Hepatocyte (in vitro differentiated cells): ENCODE measurements at regions not wholly inside any gene's neighbourhood (a gene's known extent, or its start where the extent isn't known, plus 50 kb on each side); places are given as distances from the start of the nearest gene placed in this dataset.

Experiments
- DNase-seq: peaks from one replicate; pipeline ENCODE4 v3.0.0-alpha.2; 2016; ENCODE audit warnings: low spot score
- H2AFZ ChIP-seq: fragments of 200-600 bp; sonication (generic); 2 replicates; pipeline ENCODE4 v1.6.0; 2016; ENCODE audit warnings: antibody characterized with exemption, mild to moderate bottlenecking
- H3K27ac ChIP-seq: fragments of 200-600 bp; sonication (generic); 2 replicates; pipeline ENCODE4 v1.5.1; 2016; ENCODE audit warnings: mild to moderate bottlenecking
- H3K27me3 ChIP-seq: fragments of 200-600 bp; sonication (generic); 2 replicates; pipeline ENCODE4 v1.6.1; 2016
- H3K36me3 ChIP-seq: fragments of 200-600 bp; sonication (generic); replicated peaks from 2 replicates; pipeline ENCODE4 v1.5.1; 2016; ENCODE audit warnings: low read depth; ENCODE audit not compliant: insufficient read depth
- H3K4me1 ChIP-seq: fragments of 200-600 bp; sonication (generic); 2 replicates; pipeline ENCODE4 v1.5.1; 2016; ENCODE audit warnings: mild to moderate bottlenecking, moderate library complexity; ENCODE audit not compliant: insufficient read depth
- H3K4me2 ChIP-seq: fragments of 200-600 bp; sonication (generic); 2 replicates; pipeline ENCODE4 v1.6.0; 2016
- H3K4me3 ChIP-seq: fragments of 200-600 bp; sonication (generic); 2 replicates; pipeline ENCODE4 v1.5.1; 2016; ENCODE audit warnings: mild to moderate bottlenecking
- H3K79me2 ChIP-seq: fragments of 200-600 bp; sonication (generic); 2 replicates; pipeline ENCODE4 v1.6.0; 2017; ENCODE audit warnings: mild to moderate bottlenecking
- H3K9me2 ChIP-seq: fragments of 200-600 bp; sonication (generic); replicated peaks from 2 replicates; pipeline ENCODE4 v1.6.0; 2017; ENCODE audit warnings: mild to moderate bottlenecking; ENCODE audit not compliant: insufficient read depth
- H3K9me3 ChIP-seq: fragments of 200-600 bp; sonication (generic); 2 replicates; pipeline ENCODE4 v1.5.1; 2016; ENCODE audit warnings: low read depth, mild to moderate bottlenecking
- H4K20me1 ChIP-seq: fragments of 200-600 bp; sonication (generic); 2 replicates; pipeline ENCODE4 v1.6.0; 2016; ENCODE audit warnings: mild to moderate bottlenecking; ENCODE audit not compliant: insufficient read depth, poor library complexity, severe bottlenecking
- CTCF ChIP-seq: fragments of 200-600 bp; sonication (generic); IDR thresholded peaks from 2 replicates; pipeline ENCODE4 v1.5.1; 2016; ENCODE audit warnings: antibody characterized with exemption, mild to moderate bottlenecking; ENCODE audit not compliant: poor library complexity
- EZH2 ChIP-seq: fragments of 200-600 bp; sonication (generic); IDR thresholded peaks from 2 replicates; pipeline ENCODE4 v1.6.1; 2016; ENCODE audit warnings: antibody characterized with exemption, mild to moderate bottlenecking, borderline replicate concordance
- EZH2phosphoT487 ChIP-seq: fragments of 200-600 bp; sonication (generic); IDR thresholded peaks from one replicate; pipeline ENCODE4 v1.6.1; 2018; ENCODE audit warnings: antibody characterized with exemption, mild to moderate bottlenecking, low read depth, moderate library complexity; ENCODE audit not compliant: unreplicated experiment, severe bottlenecking
- WGBS: methylation state at CpG from one replicate; pipeline ENCODE4 v1.1.6; 2016; ENCODE audit warnings: low lambda C conversion rate; ENCODE audit errors: missing lambda C conversion rate; 5-methylcytosine and 5-hydroxymethylcytosine counted together

GRCh38 chr13:34655554-34655953, 286.5 kb upstream of the NBEA start:
- Histone ChIP-seq H3K4me1 (no peaks in the 10 kb centered on the region), H3K9me3 (no peaks in the 10 kb centered on the region), H3K36me3 (no peaks in the 10 kb centered on the region), H3K79me2 (no peaks in the 10 kb centered on the region), H3K27ac (no peak overlapping the region), H3K27me3 (no peaks in the 10 kb centered on the region), H3K4me2 (no peak overlapping the region), H4K20me1 (no peaks in the 10 kb centered on the region), H2AFZ (no peak overlapping the region), H3K9me2 (no peaks in the 10 kb centered on the region), H3K4me3 (no peak overlapping the region)
- TF ChIP-seq CTCF (no peak), EZH2 (no peak), EZH2phosphoT487 (no peak)
- no peak for DNase-seq

GRCh38 chr13:34657716-34658115, 284.4 kb upstream of the NBEA start:
- H3K9me2 ChIP-seq = no peaks in the 10 kb centered on the region
- H3K4me3 ChIP-seq = no peak overlapping the region
- no peak for DNase-seq
- WGBS = 78% methylated on average over 1 of the region's 1 CpG
- no peaks in the 10 kb centered on the region for H3K4me1 ChIP-seq
- no peak overlapping the region for H3K4me2 ChIP-seq
- H3K79me2 ChIP-seq = no peaks in the 10 kb centered on the region
- no peak overlapping the region for H3K27ac ChIP-seq
- TF ChIP-seq EZH2 (no peak), EZH2phosphoT487 (no peak), CTCF (no peak)
- no peaks in the 10 kb centered on the region for H3K36me3 ChIP-seq
- H2AFZ ChIP-seq = no peak overlapping the region
- no peaks in the 10 kb centered on the region for H3K9me3 ChIP-seq
- no peaks in the 10 kb centered on the region for H4K20me1 ChIP-seq
- no peaks in the 10 kb centered on the region for H3K27me3 ChIP-seq

GRCh38 chr13:34667286-34668218, 274.5 kb upstream of the NBEA start:
- no peaks in the 10 kb centered on the region for H3K79me2 ChIP-seq
- no peaks in the 10 kb centered on the region for H3K4me1 ChIP-seq
- TF ChIP-seq EZH2 (no peak), CTCF (no peak), EZH2phosphoT487 (no peak)
- no peak overlapping the region for H3K4me3 ChIP-seq
- no peak overlapping the region for H2AFZ ChIP-seq
- H3K36me3 ChIP-seq = no peaks in the 10 kb centered on the region
- H3K9me2 ChIP-seq = no peaks in the 10 kb centered on the region
- H3K9me3 ChIP-seq = no peaks in the 10 kb centered on the region
- 83% methylated on average over 11 of the region's 11 CpGs for WGBS
- H4K20me1 ChIP-seq = no peaks in the 10 kb centered on the region
- no peaks in the 10 kb centered on the region for H3K27me3 ChIP-seq
- DNase-seq = no peak
- no peak overlapping the region for H3K4me2 ChIP-seq
- H3K27ac ChIP-seq = no peak overlapping the region
